ENCODE measurements at regions not wholly inside any gene's neighbourhood (a gene's known extent, or its start where the extent isn't known, plus 50 kb on each side); places are given as distances from the start of the nearest gene placed in this dataset.

- intact Hi-C loops (cut with micrococcal nuclease; ENCODE audit: unreplicated experiment): no loop called here
- Mint-ChIP-seq H3K4me3 (ENCODE audit: low read depth, unreplicated experiment) (no peak overlapping the region), H3K36me3 (ENCODE audit: insufficient read depth, unreplicated experiment) (no peaks in the 10 kb centered on the region), H3K27ac (ENCODE audit: unreplicated experiment) (no peak overlapping the region), H3K4me1 (ENCODE audit: low read depth, unreplicated experiment) (no peaks in the 10 kb centered on the region), H3K9me3 (ENCODE audit: low read depth, unreplicated experiment) (peaks cover 2% of the 10 kb centered on the region), H3K27me3 (ENCODE audit: unreplicated experiment) (no peaks in the 10 kb centered on the region)
- BruUV-seq (replicated peaks): no TSS peak
- no peak for TF ChIP-seq CTCF (IDR thresholded peaks at IDR 0.05; ENCODE audit: unreplicated experiment)
- CTCF ChIA-PET: interaction anchor here (0.5 to 0.6 kb wide), 2 partner anchors 12 to 1061 kb away, joined by 3 to 4 read pairs; no protein-coding TSS in a partner anchor
- DNase-seq: no peak
Measured at GRCh38 chr5:92102313-92102712, 719.2 kb upstream of the ARRDC3 start.

- H3K4me3 Mint-ChIP-seq (ENCODE audit: low read depth, unreplicated experiment): no peak overlapping the region
- no peak for DNase-seq
- H3K27me3 Mint-ChIP-seq (ENCODE audit: unreplicated experiment): no peaks in the 10 kb centered on the region
- no peak for TF ChIP-seq CTCF (IDR thresholded peaks at IDR 0.05; ENCODE audit: unreplicated experiment)
- no peak overlapping the region for H3K27ac Mint-ChIP-seq (ENCODE audit: unreplicated experiment)
- H3K4me1 Mint-ChIP-seq (ENCODE audit: low read depth, unreplicated experiment): no peaks in the 10 kb centered on the region
- no peaks in the 10 kb centered on the region for H3K9me3 Mint-ChIP-seq (ENCODE audit: low read depth, unreplicated experiment)
- no TSS peak for BruUV-seq (replicated peaks)
- CTCF ChIA-PET: interaction anchor here (0.7 kb wide), 1 partner anchor 53 kb away, joined by 3 read pairs; no protein-coding TSS in a partner anchor
- H3K36me3 Mint-ChIP-seq (ENCODE audit: insufficient read depth, unreplicated experiment): no peaks in the 10 kb centered on the region
- intact Hi-C loops (cut with micrococcal nuclease; ENCODE audit: unreplicated experiment): no loop called here
Measured at GRCh38 chr5:92092239-92092638, 709.1 kb upstream of the ARRDC3 start.

GRCh38 chr5:92086059-92086811 is 703.1 kb upstream of the ARRDC3 start:
- no TSS peak for BruUV-seq (replicated peaks)
- DNase-seq: no peak
- H3K27me3 Mint-ChIP-seq (ENCODE audit: unreplicated experiment): no peaks in the 10 kb centered on the region
- no peaks in the 10 kb centered on the region for H3K9me3 Mint-ChIP-seq (ENCODE audit: low read depth, unreplicated experiment)
- no peak overlapping the region for H3K27ac Mint-ChIP-seq (ENCODE audit: unreplicated experiment)
- CTCF ChIA-PET: interaction anchor here (0.8 kb wide), 1 partner anchor 496 kb away, joined by 6 read pairs; no protein-coding TSS in a partner anchor
- intact Hi-C loops (cut with micrococcal nuclease; ENCODE audit: unreplicated experiment): no loop called here
- H3K4me1 Mint-ChIP-seq (ENCODE audit: low read depth, unreplicated experiment): peaks cover 12% of the 10 kb centered on the region
- TF ChIP-seq CTCF (IDR thresholded peaks at IDR 0.05; ENCODE audit: unreplicated experiment): no peak
- H3K36me3 Mint-ChIP-seq (ENCODE audit: insufficient read depth, unreplicated experiment): no peaks in the 10 kb centered on the region
- no peak overlapping the region for H3K4me3 Mint-ChIP-seq (ENCODE audit: low read depth, unreplicated experiment)

- no peak for TF ChIP-seq CTCF (IDR thresholded peaks at IDR 0.05; ENCODE audit: unreplicated experiment)
- peaks cover 12% of the 10 kb centered on the region for H3K4me1 Mint-ChIP-seq (ENCODE audit: low read depth, unreplicated experiment)
- intact Hi-C loops (cut with micrococcal nuclease; ENCODE audit: unreplicated experiment): no loop called here
- H3K9me3 Mint-ChIP-seq (ENCODE audit: low read depth, unreplicated experiment): no peaks in the 10 kb centered on the region
- H3K27me3 Mint-ChIP-seq (ENCODE audit: unreplicated experiment): no peaks in the 10 kb centered on the region
- peak overlapping the region; percentile 61 for H3K4me3 Mint-ChIP-seq (ENCODE audit: low read depth, unreplicated experiment)
- no peaks in the 10 kb centered on the region for H3K36me3 Mint-ChIP-seq (ENCODE audit: insufficient read depth, unreplicated experiment)
- no peak for DNase-seq
- peak overlapping the region; percentile 68 for H3K27ac Mint-ChIP-seq (ENCODE audit: unreplicated experiment)
- BruUV-seq (replicated peaks): no TSS peak
- CTCF ChIA-PET: no interaction called here
Measured at GRCh38 chr5:92081958-92082712, 699.0 kb upstream of the ARRDC3 start.
